CD4-positive, alpha-beta memory T cell (primary cell): ENCODE measurements at regions not wholly inside any gene's neighbourhood (a gene's known extent, or its start where the extent isn't known, plus 50 kb on each side); places are given as distances from the start of the nearest gene placed in this dataset.
"Not testable (repeated sequence)": the region's sequence is repeated elsewhere in the genome, so short reads cannot be mapped to it uniquely, and the experiment has no call there.

ENCODE experiments used
- CTCF ChIA-PET: fragments of 350-600 bp; sonication (Branson Sonifier 250); formaldehyde crosslinking; loops from one replicate; lab custom pipeline; 2021; ENCODE audit warnings: inconsistent platforms; ENCODE audit not compliant: partially characterized antibody; lab: Charles Lee
- POLR2A ChIA-PET: fragments of 350-600 bp; sonication (Branson Sonifier 250); formaldehyde crosslinking; loops from one replicate; lab custom pipeline; 2021; ENCODE audit not compliant: partially characterized antibody; lab: Charles Lee
- DNase-seq, 5 donors: peaks; one replicate each; pipeline versions ENCODE4 v3.0.0 to v3.0.0-alpha.2; 2020 to 2022; ENCODE audit warnings: mixed read lengths in 1 of 5
- H3K27ac ChIP-seq: one replicate; pipeline ENCODE4 v1.7.0; 2013; ENCODE audit warnings: low read depth, low read length
- H3K27me3 ChIP-seq: 2 replicates; pipeline ENCODE4 v1.7.0; 2013; ENCODE audit warnings: mild to moderate bottlenecking, low read length, moderate library complexity; ENCODE audit not compliant: insufficient read depth
- H3K36me3 ChIP-seq: 2 replicates; pipeline ENCODE4 v1.7.0; 2013; ENCODE audit warnings: mild to moderate bottlenecking, low read length, moderate library complexity; ENCODE audit not compliant: insufficient read depth
- H3K4me1 ChIP-seq: 2 replicates; pipeline ENCODE4 v1.7.0; 2013; ENCODE audit warnings: mild to moderate bottlenecking, low read length, moderate library complexity; ENCODE audit not compliant: insufficient read depth
- H3K4me3 ChIP-seq, 2 donors: one replicate each; pipeline ENCODE4 v1.7.0; 2013; ENCODE audit warnings: low read length in 2 of 2, mild to moderate bottlenecking in 1 of 2
- H3K9me3 ChIP-seq, 2 donors: one replicate each; pipeline ENCODE4 v1.7.0; 2013; ENCODE audit warnings: low read length in 2 of 2, control low read depth in 1 of 2; ENCODE audit not compliant: control insufficient read depth in 1 of 2
- H3K27ac Mint-ChIP-seq, 7 donors: one replicate each; pipeline ENCODE4 v1.8.0; 2020 to 2021; ENCODE audit warnings: mixed read lengths in 7 of 7, mild to moderate bottlenecking in 6 of 7, inconsistent platforms in 3 of 7, moderate library complexity in 3 of 7
- H3K27me3 Mint-ChIP-seq, 2 donors: one replicate each; pipeline ENCODE4 v1.8.0; 2020 to 2021; ENCODE audit warnings: mixed read lengths in 2 of 2
- H3K36me3 Mint-ChIP-seq, 2 donors: one replicate each; pipeline ENCODE4 v1.8.0; 2020 to 2021; ENCODE audit warnings: mixed read lengths in 2 of 2, inconsistent platforms in 1 of 2, mild to moderate bottlenecking in 1 of 2
- H3K4me1 Mint-ChIP-seq, 4 donors: one replicate each; pipeline ENCODE4 v1.8.0; 2020 to 2021; ENCODE audit warnings: mixed read lengths in 4 of 4, mild to moderate bottlenecking in 1 of 4
- H3K4me3 Mint-ChIP-seq, 8 donors: one replicate each; pipeline ENCODE4 v1.8.0; 2020 to 2021; ENCODE audit warnings: mixed read lengths in 8 of 8, mild to moderate bottlenecking in 7 of 8, moderate library complexity in 6 of 8, inconsistent platforms in 3 of 8
- H3K9me3 Mint-ChIP-seq, 8 donors: one replicate each; pipeline ENCODE4 v1.8.0; 2020 to 2021; ENCODE audit warnings: mixed read lengths in 8 of 8, mild to moderate bottlenecking in 5 of 8, inconsistent platforms in 3 of 8, moderate library complexity in 1 of 8
- intact Hi-C: fragments of 100-400 bp; cut with micrococcal nuclease; formaldehyde crosslinking; loops from one replicate; pipeline ENCODE4 v1.15.1; 2023

DNA sequence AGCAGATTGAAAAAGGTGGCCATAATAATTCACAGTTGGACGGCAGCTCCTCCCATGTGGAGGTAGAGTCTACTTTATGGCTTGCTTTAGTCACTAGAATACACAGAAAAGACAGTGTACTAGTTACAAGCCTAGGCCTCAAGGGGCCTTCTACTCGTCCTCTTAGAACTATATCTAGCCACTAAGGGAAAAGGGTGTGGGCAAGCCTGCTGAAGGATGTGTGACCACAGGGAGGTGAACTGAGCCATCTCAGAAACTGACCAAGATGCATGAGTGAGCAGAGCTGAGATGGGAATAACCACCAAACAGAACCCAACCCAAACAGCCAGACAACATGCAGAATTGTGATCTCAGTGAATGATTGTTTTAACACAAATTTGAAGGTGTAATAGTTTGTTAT, 335.6 kb upstream of the LMCD1 start:
- Histone ChIP-seq H3K4me3 (no peak overlapping the region), H3K27ac (no peak overlapping the region), H3K27me3 (no peaks in the 10 kb centered on the region), H3K9me3 (no peaks in the 10 kb centered on the region), H3K36me3 (no peaks in the 10 kb centered on the region), H3K4me1 (no peaks in the 10 kb centered on the region)
- ChIA-PET CTCF (no interaction called here), POLR2A (no interaction called here)
- Mint-ChIP-seq H3K4me1 (no peaks in the 10 kb centered on the region), H3K27ac (no peak overlapping the region), H3K27me3 (peaks cover 0 to 2% of the 10 kb centered on the region in 2 donors), H3K36me3 (no peaks in the 10 kb centered on the region), H3K4me3 (no peak overlapping the region), H3K9me3 (peaks cover 0 to 6% (median 0%) of the 10 kb centered on the region in 8 donors)
- DNase-seq, result no peak
- intact Hi-C loops, result no loop called here

DNA sequence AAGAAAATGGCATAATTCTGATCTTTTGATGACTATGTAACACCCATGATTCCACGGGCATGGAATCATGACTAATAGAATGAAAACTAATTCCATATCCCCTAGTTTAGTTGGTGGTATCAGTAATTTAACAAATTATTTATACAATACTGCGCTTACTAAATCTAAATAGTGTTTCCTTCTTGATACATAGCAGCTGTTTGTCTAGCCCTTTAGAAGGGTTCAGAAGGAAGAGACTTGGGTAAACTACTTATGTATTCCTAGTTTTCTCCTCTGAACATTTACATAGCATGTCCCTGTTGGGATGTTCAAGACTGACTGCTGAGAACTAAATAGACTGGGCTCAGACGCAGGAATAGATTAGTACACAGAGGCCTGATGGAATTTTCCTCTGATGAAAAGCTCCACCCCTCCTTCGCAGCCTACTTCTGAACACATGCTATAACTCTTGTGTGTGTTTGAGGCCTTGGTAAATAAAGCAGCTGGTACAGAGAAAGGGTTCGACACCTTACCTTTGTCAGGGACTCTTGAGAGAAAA, 330.6 kb upstream of the LMCD1 start:
- ChIA-PET CTCF (no interaction called here), POLR2A (no interaction called here)
- H3K4me3 Mint-ChIP-seq, result no peak overlapping the region
- DNase-seq, result no peak
- H3K4me1 Mint-ChIP-seq, result no peaks in the 10 kb centered on the region
- H3K27me3 Mint-ChIP-seq, result peaks cover 0 to 5% of the 10 kb centered on the region in 2 donors
- Histone ChIP-seq H3K9me3 (no peaks in the 10 kb centered on the region), H3K36me3 (no peaks in the 10 kb centered on the region), H3K27ac (no peak overlapping the region), H3K27me3 (no peaks in the 10 kb centered on the region), H3K4me3 (no peak overlapping the region), H3K4me1 (no peaks in the 10 kb centered on the region)
- H3K9me3 Mint-ChIP-seq, result peaks cover 0 to 6% (median 0%) of the 10 kb centered on the region in 8 donors
- H3K36me3 Mint-ChIP-seq, result no peaks in the 10 kb centered on the region
- H3K27ac Mint-ChIP-seq, result no peak overlapping the region
- intact Hi-C loops, result no loop called here

DNA sequence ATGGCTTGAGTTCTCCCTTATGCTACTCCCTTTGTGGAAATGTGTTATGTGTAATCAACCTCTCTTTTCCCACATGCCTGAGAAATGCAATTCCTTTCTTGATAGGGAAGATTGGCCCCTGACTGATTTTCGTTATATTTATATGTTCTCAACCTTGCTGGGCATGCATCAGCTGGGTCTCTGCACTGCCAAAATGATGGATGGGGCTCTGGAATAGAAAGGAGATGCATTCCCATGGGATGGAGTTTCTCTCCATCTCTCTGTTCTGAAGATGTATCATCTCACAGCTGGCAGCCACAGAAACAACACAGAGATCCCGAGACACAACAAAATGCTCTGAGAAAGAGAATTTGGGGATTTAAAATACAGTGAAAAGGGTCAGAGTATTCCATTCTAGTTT, 327.7 kb upstream of the LMCD1 start:
- peaks cover 0 to 2% (median 0%) of the 10 kb centered on the region in 8 donors for H3K9me3 Mint-ChIP-seq
- H3K4me1 Mint-ChIP-seq, result no peaks in the 10 kb centered on the region
- DNase-seq, result no peak
- H3K4me1 ChIP-seq, result no peaks in the 10 kb centered on the region
- POLR2A ChIA-PET, result no interaction called here
- no peak overlapping the region for H3K27ac ChIP-seq
- H3K27me3 Mint-ChIP-seq, result peaks cover 0 to 9% of the 10 kb centered on the region in 2 donors
- H3K4me3 Mint-ChIP-seq, result no peak overlapping the region
- H3K36me3 ChIP-seq, result no peaks in the 10 kb centered on the region
- no peak overlapping the region for H3K4me3 ChIP-seq
- no peaks in the 10 kb centered on the region for H3K27me3 ChIP-seq
- H3K27ac Mint-ChIP-seq, result no peak overlapping the region
- CTCF ChIA-PET, result no interaction called here
- H3K9me3 ChIP-seq, result no peaks in the 10 kb centered on the region
- no peaks in the 10 kb centered on the region for H3K36me3 Mint-ChIP-seq
- intact Hi-C loops, result no loop called here

DNA sequence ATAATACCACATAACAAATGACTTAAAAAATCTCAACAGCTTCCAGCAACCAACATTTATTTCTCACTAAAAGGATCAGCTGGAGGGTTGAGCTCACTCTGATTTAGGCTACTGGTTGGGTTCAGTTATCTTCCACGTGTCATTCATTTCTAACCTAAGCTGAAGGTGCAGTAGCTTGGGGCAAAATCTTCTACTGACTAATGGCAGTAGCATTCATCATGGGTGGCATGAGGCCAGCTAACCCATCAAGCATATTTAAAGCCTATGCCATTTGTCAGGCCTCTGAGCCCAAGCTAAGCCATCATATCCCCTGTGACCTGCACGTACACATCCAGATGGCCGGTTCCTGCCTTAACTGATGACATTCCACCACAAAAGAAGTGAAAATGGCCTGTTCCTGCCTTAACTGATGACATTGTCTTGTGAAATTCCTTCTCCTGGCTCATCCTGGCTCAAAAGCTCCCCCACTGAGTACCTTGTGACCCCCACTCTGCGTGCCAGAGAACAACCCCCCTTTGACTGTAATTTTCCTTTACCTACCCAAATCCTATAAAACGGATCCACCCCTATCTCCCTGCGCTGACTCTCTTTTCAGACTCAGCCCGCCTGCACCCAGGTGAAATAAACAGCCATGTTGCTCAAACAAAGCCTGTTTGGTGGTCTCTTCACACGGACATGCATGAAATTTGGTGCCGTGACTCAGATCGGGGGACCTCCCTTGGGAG, 324.7 kb upstream of the LMCD1 start:
- H3K4me3 Mint-ChIP-seq, CTCF ChIA-PET, H3K4me1 ChIP-seq, H3K9me3 ChIP-seq, POLR2A ChIA-PET, H3K36me3 Mint-ChIP-seq, DNase-seq, H3K27me3 Mint-ChIP-seq, H3K36me3 ChIP-seq, H3K9me3 Mint-ChIP-seq, H3K4me1 Mint-ChIP-seq, intact Hi-C loops, H3K27me3 ChIP-seq, H3K4me3 ChIP-seq, H3K27ac ChIP-seq, H3K27ac Mint-ChIP-seq: not testable (repeated sequence)

DNA sequence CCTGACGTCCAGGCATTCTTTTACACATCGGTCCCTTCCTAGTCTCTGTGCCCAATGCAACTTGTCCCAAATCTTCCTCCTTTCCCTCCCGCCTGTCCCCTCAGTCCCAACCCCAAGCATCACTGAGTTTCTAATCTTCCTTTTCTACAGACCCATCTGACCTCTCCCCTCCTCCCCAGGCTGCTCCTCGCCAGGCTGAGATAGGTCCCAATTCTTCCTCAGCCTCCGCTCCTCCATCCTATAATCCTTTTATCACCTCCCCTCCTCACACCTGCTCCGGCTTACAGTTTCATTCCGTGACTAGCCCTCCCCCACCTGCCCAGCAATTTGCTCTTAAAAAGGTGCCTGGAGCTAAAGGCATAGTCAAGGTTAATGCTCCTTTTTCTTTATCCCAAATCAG, 323.1 kb upstream of the LMCD1 start:
- H3K4me3 Mint-ChIP-seq, CTCF ChIA-PET, H3K4me3 ChIP-seq: not testable (repeated sequence)

DNA sequence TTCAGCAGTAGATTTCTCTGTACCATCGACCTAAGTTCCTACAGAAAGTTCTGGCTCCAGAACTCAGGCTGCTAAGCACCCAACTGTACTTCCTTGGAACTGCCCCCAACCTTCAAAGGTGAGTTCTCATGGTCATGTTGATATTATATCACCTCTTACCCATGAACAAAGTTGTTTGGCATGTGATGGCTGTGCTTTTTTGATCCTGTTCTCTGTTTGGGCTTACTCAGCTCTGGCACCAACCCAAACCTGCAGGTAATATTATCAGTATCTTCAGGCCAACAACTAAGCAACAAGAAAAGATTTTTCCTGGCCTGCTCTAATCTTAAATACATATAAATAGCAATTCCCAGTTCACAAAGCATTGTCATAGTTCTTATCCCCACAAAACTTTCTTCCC, 318.7 kb upstream of the LMCD1 start:
- ChIA-PET CTCF (no interaction called here), POLR2A (no interaction called here)
- H3K4me3 Mint-ChIP-seq, result no peak overlapping the region
- H3K27me3 Mint-ChIP-seq, result peaks cover 0 to 5% of the 10 kb centered on the region in 2 donors
- DNase-seq, result no peak
- Histone ChIP-seq H3K4me1 (no peaks in the 10 kb centered on the region), H3K27me3 (no peaks in the 10 kb centered on the region), H3K27ac (no peak overlapping the region), H3K36me3 (no peaks in the 10 kb centered on the region), H3K4me3 (no peak overlapping the region), H3K9me3 (no peaks in the 10 kb centered on the region)
- intact Hi-C loops, result no loop called here
- no peaks in the 10 kb centered on the region for H3K36me3 Mint-ChIP-seq
- H3K9me3 Mint-ChIP-seq, result peaks cover 0 to 2% (median 0%) of the 10 kb centered on the region in 8 donors
- no peak overlapping the region for H3K27ac Mint-ChIP-seq
- H3K4me1 Mint-ChIP-seq, result peaks cover 0 to 4% (median 0%) of the 10 kb centered on the region in 4 donors

More for the DNA sequence above, 323.1 kb upstream of the LMCD1 start:
- H3K27ac ChIP-seq, H3K36me3 Mint-ChIP-seq, H3K4me1 ChIP-seq, H3K27me3 ChIP-seq, POLR2A ChIA-PET, H3K27me3 Mint-ChIP-seq, H3K4me1 Mint-ChIP-seq, DNase-seq, H3K36me3 ChIP-seq, H3K9me3 ChIP-seq, H3K27ac Mint-ChIP-seq, H3K9me3 Mint-ChIP-seq, intact Hi-C loops: not testable (repeated sequence)

DNA sequence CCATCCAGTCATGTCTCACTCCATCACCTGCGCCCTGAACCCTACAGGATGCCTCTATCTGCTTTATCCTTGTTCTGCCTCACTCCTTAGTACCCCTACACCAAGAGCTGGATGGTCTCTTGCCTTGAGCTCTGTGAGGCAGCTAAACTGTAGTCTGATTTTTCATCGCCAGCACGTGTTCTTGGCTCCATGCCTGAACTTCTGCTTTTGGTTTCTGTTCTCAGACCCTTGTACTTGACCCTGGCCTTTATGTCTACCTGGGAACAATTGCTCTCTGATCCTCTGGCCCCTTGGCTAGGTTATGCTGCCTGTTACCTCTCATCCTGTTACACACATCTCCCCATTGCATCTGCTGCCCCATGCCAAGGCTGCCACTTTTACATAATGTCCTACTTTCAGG, 318.0 kb upstream of the LMCD1 start:
- POLR2A ChIA-PET, result no interaction called here
- peaks cover 0 to 4% (median 0%) of the 10 kb centered on the region in 4 donors for H3K4me1 Mint-ChIP-seq
- CTCF ChIA-PET, result no interaction called here
- H3K4me3 Mint-ChIP-seq, result no peak overlapping the region
- Histone ChIP-seq H3K4me1 (no peaks in the 10 kb centered on the region), H3K9me3 (no peaks in the 10 kb centered on the region), H3K27ac (no peak overlapping the region), H3K4me3 (no peak overlapping the region), H3K27me3 (no peaks in the 10 kb centered on the region), H3K36me3 (no peaks in the 10 kb centered on the region)
- H3K27ac Mint-ChIP-seq, result no peak overlapping the region
- no peak for DNase-seq
- H3K36me3 Mint-ChIP-seq, result no peaks in the 10 kb centered on the region
- peaks cover 0 to 2% of the 10 kb centered on the region in 2 donors for H3K27me3 Mint-ChIP-seq
- peaks cover 0 to 2% (median 0%) of the 10 kb centered on the region in 8 donors for H3K9me3 Mint-ChIP-seq
- intact Hi-C loops, result no loop called here
